ENCODE measurements at regions not wholly inside any gene's neighbourhood (a gene's known extent, or its start where the extent isn't known, plus 50 kb on each side); places are given as distances from the start of the nearest gene placed in this dataset.

- ChIA-PET CTCF (no interaction called here), POLR2A (no interaction called here)
- 0 out of 2 replicates have a peak, but pooled peaks cover 4% of the 10 kb centered on the region for H3K9me3 Mint-ChIP-seq
- H3K27ac Mint-ChIP-seq: no peak overlapping the region
- TF ChIP-seq JAZF1 (CRISPR knock-in tag; IDR thresholded peaks at IDR 0.05) (no peak), NFYB (CRISPR knock-in tag; conservative IDR thresholded peaks at IDR 0.05; ENCODE audit: low read depth) (no peak), GABPB1 (CRISPR knock-in tag; IDR thresholded peaks at IDR 0.05) (no peak), E2F4 (CRISPR knock-in tag; IDR thresholded peaks at IDR 0.05; ENCODE audit: borderline replicate concordance, low read depth) (no peak), PRDM15 (CRISPR knock-in tag; IDR thresholded peaks at IDR 0.05) (no peak), ATF1 (CRISPR knock-in tag; IDR thresholded peaks at IDR 0.05) (no peak), RELA (CRISPR knock-in tag; IDR thresholded peaks at IDR 0.05; ENCODE audit: borderline replicate concordance) (no peak), ELF4 (CRISPR knock-in tag; IDR thresholded peaks at IDR 0.05; ENCODE audit: low read depth) (no peak), ZNF425 (CRISPR knock-in tag; conservative IDR thresholded peaks at IDR 0.05) (no peak), SMAD3 (CRISPR knock-in tag; IDR thresholded peaks at IDR 0.05; ENCODE audit: borderline replicate concordance) (no peak), ATF3 (CRISPR knock-in tag; conservative IDR thresholded peaks at IDR 0.05) (no peak), ZNF416 (CRISPR knock-in tag; IDR thresholded peaks at IDR 0.05) (no peak), OVOL2 (CRISPR knock-in tag; IDR thresholded peaks at IDR 0.05; ENCODE audit: borderline replicate concordance) (no peak), IRF1 (CRISPR knock-in tag; IDR thresholded peaks at IDR 0.05) (no peak), ESRRA (CRISPR knock-in tag; IDR thresholded peaks at IDR 0.05; ENCODE audit: borderline replicate concordance) (no peak)
- H3K4me3 Mint-ChIP-seq: no peak overlapping the region
- DNase-seq (ENCODE audit: low spot score) (no peak), ATAC-seq (no peak)
- H3K27me3 Mint-ChIP-seq (ENCODE audit: low read depth): no peaks in the 10 kb centered on the region
- H3K36me3 Mint-ChIP-seq: no peaks in the 10 kb centered on the region
- no peaks in the 10 kb centered on the region; the same call in 1 of the 2 replicates for H3K4me1 Mint-ChIP-seq
Measured at GRCh38 chr15:57878573-57878972, 172.1 kb downstream of the POLR2M start.

- Mint-ChIP-seq H3K27ac (no peak overlapping the region), H3K27me3 (ENCODE audit: low read depth) (no peaks in the 10 kb centered on the region; the same call in 1 of the 2 replicates), H3K36me3 (no peaks in the 10 kb centered on the region), H3K4me3 (no peak overlapping the region), H3K4me1 (no peaks in the 10 kb centered on the region; the same call in 1 of the 2 replicates), H3K9me3 (no peaks in the 10 kb centered on the region)
- DNase-seq (ENCODE audit: low spot score): no peak
- no peak for ATAC-seq
- ChIA-PET POLR2A (no interaction called here), CTCF (no interaction called here)
- TF ChIP-seq JAZF1 (CRISPR knock-in tag; IDR thresholded peaks at IDR 0.05) (no peak), FOXP4 (CRISPR knock-in tag; IDR thresholded peaks at IDR 0.05) (no peak), CTCF (IDR thresholded peaks at IDR 0.05) (no peak), AR (CRISPR knock-in tag; IDR thresholded peaks at IDR 0.05) (no peak), MXD4 (CRISPR knock-in tag; IDR thresholded peaks at IDR 0.05; ENCODE audit: borderline replicate concordance) (no peak), ZMAT4 (CRISPR knock-in tag; IDR thresholded peaks at IDR 0.05) (no peak)
Measured at GRCh38 chr15:57881361-57881760, 174.8 kb downstream of the POLR2M start.

Measured in WTC11 (cell line).